ENCODE measurements at regions not wholly inside any gene's neighbourhood (a gene's known extent, or its start where the extent isn't known, plus 50 kb on each side); places are given as distances from the start of the nearest gene placed in this dataset.

GRCh38 chr6:119832411-119832810 is 482.9 kb upstream of the MAN1A1 start:
- ChIA-PET CTCF (ENCODE audit: unreplicated experiment) (no interaction called here), POLR2A (no interaction called here)
- no peak for TF ChIP-seq CTCF (conservative IDR thresholded peaks at IDR 0.05; ENCODE audit: low read length)
- no peak for TF ChIP-seq EZH2phosphoT487 (IDR thresholded peaks at IDR 0.05; ENCODE audit: borderline replicate concordance, low read depth, low read length)
- Histone ChIP-seq H2AFZ (ENCODE audit: low read length) (no peak overlapping the region), H3K9me2 (ENCODE audit: insufficient read depth, low read length) (no peaks in the 10 kb centered on the region), H3K4me2 (ENCODE audit: low read length) (no peak overlapping the region), H3K27ac (ENCODE audit: low read depth, low read length, poor library complexity, severe bottlenecking) (no peak overlapping the region), H4K20me1 (ENCODE audit: insufficient read depth, low read length) (no peaks in the 10 kb centered on the region), H3K9me3 (ENCODE audit: low read length) (no peaks in the 10 kb centered on the region), H3K36me3 (ENCODE audit: insufficient read depth, low read length) (no peaks in the 10 kb centered on the region), H3K4me1 (ENCODE audit: insufficient read depth, low read length, poor library complexity, severe bottlenecking) (no peaks in the 10 kb centered on the region), H3K4me3 (ENCODE audit: low read depth, low read length, poor library complexity, severe bottlenecking) (no peak overlapping the region), H3K79me2 (ENCODE audit: insufficient read depth, low read depth, low read length) (no peaks in the 10 kb centered on the region)
- BruUV-seq (replicated peaks): no TSS peak
- intact Hi-C loops (cut with micrococcal nuclease; ENCODE audit: unreplicated experiment): no loop called here
- DNase-seq (ENCODE audit: low spot score): no peak

- intact Hi-C loops (cut with micrococcal nuclease; ENCODE audit: unreplicated experiment): no loop called here
- no peak overlapping the region for H3K4me2 ChIP-seq (ENCODE audit: low read length)
Observed at GRCh38 chr6:119830494-119831295, 481.1 kb upstream of the MAN1A1 start.

More at GRCh38 chr6:119830494-119831295, 481.1 kb upstream of the MAN1A1 start:
- no peak for TF ChIP-seq CTCF (conservative IDR thresholded peaks at IDR 0.05; ENCODE audit: low read length)
- no peak for TF ChIP-seq EZH2phosphoT487 (IDR thresholded peaks at IDR 0.05; ENCODE audit: borderline replicate concordance, low read depth, low read length)
- no peaks in the 10 kb centered on the region for H3K36me3 ChIP-seq (ENCODE audit: insufficient read depth, low read length)
- no peaks in the 10 kb centered on the region for H4K20me1 ChIP-seq (ENCODE audit: insufficient read depth, low read length)
- H3K9me2 ChIP-seq (ENCODE audit: insufficient read depth, low read length): no peaks in the 10 kb centered on the region
- BruUV-seq (replicated peaks): no TSS peak
- no peaks in the 10 kb centered on the region for H3K9me3 ChIP-seq (ENCODE audit: low read length)
- H3K4me1 ChIP-seq (ENCODE audit: insufficient read depth, low read length, poor library complexity, severe bottlenecking): no peaks in the 10 kb centered on the region
- ChIA-PET POLR2A (interaction anchor here (0.6 to 0.7 kb wide), 2 partner anchors 19 to 47 kb away, joined by 3 read pairs; no protein-coding TSS in a partner anchor), CTCF (ENCODE audit: unreplicated experiment) (no interaction called here)
- no peaks in the 10 kb centered on the region for H3K79me2 ChIP-seq (ENCODE audit: insufficient read depth, low read depth, low read length)
- DNase-seq (ENCODE audit: low spot score): no peak
- H3K27ac ChIP-seq (ENCODE audit: low read depth, low read length, poor library complexity, severe bottlenecking): no peak overlapping the region
- H3K4me3 ChIP-seq (ENCODE audit: low read depth, low read length, poor library complexity, severe bottlenecking): no peak overlapping the region
- no peak overlapping the region for H2AFZ ChIP-seq (ENCODE audit: low read length)
